RWPE2 (cell line): ENCODE measurements at regions not wholly inside any gene's neighbourhood (a gene's known extent, or its start where the extent isn't known, plus 50 kb on each side); places are given as distances from the start of the nearest gene placed in this dataset.

Experiments used
- ATAC-seq: fragments of 200-7000 bp; cut with Tn5 transposase; 3 replicates; pipeline ENCODE4 v1.9.1; 2021; ENCODE audit warnings: low read depth
- DNase-seq: peaks from one replicate; pipeline ENCODE4 v3.0.0-alpha.2; 2020; ENCODE audit warnings: low spot score
- H3K27ac ChIP-seq: fragments of 450-650 bp; 2 replicates; pipeline ENCODE4 v1.5.1; 2017; ENCODE audit warnings: mild to moderate bottlenecking; ENCODE audit not compliant: poor library complexity, severe bottlenecking
- H3K27me3 ChIP-seq: fragments of 250-450 bp; sonication (Bioruptor Pico); 2 replicates; pipeline ENCODE4 v1.5.1; 2021; ENCODE audit warnings: mild to moderate bottlenecking, moderate library complexity; ENCODE audit not compliant: insufficient read depth, poor library complexity, severe bottlenecking
- H3K36me3 ChIP-seq: fragments of 250-450 bp; sonication (Bioruptor Pico); 2 replicates; pipeline ENCODE4 v1.5.1; 2020; ENCODE audit warnings: low read depth, mild to moderate bottlenecking, moderate library complexity
- H3K4me1 ChIP-seq: fragments of 250-450 bp; sonication (Bioruptor Pico); 2 replicates; pipeline ENCODE4 v1.5.1; 2021; ENCODE audit warnings: mild to moderate bottlenecking, moderate library complexity; ENCODE audit not compliant: insufficient read depth, poor library complexity, severe bottlenecking
- H3K4me3 ChIP-seq: fragments of 250-450 bp; sonication (Bioruptor Pico); 2 replicates; pipeline ENCODE4 v1.5.1; 2021; ENCODE audit warnings: mild to moderate bottlenecking, moderate library complexity; ENCODE audit not compliant: severe bottlenecking
- H3K9me3 ChIP-seq: fragments of 250-450 bp; sonication (Bioruptor Pico); 2 replicates; pipeline ENCODE4 v1.5.1; 2021; ENCODE audit warnings: mild to moderate bottlenecking, moderate library complexity; ENCODE audit not compliant: severe bottlenecking
- CTCF ChIP-seq: fragments of 450-650 bp; IDR thresholded peaks from one replicate; pipeline ENCODE4 v1.5.1; 2017; ENCODE audit warnings: mild to moderate bottlenecking, moderate library complexity; ENCODE audit not compliant: poor library complexity, severe bottlenecking

GRCh38 chr21:18608226-18608625 is 204.6 kb upstream of the TMPRSS15 start:
- Histone ChIP-seq H3K4me3 (no peak overlapping the region), H3K27me3 (peaks cover 5% of the 10 kb centered on the region), H3K36me3 (no peaks in the 10 kb centered on the region), H3K9me3 (no peaks in the 10 kb centered on the region), H3K4me1 (no peaks in the 10 kb centered on the region), H3K27ac (no peak overlapping the region)
- DNase-seq (no peak), ATAC-seq (no peak)
- TF ChIP-seq CTCF = no peak

- no peak for TF ChIP-seq CTCF
- Histone ChIP-seq H3K4me1 (no peaks in the 10 kb centered on the region), H3K27ac (no peak overlapping the region), H3K9me3 (no peaks in the 10 kb centered on the region), H3K4me3 (no peak overlapping the region), H3K36me3 (no peaks in the 10 kb centered on the region), H3K27me3 (peaks cover 39% of the 10 kb centered on the region)
- DNase-seq = no peak
- no peak for ATAC-seq
Measured at GRCh38 chr21:18614303-18614702, 210.7 kb upstream of the TMPRSS15 start.

- Histone ChIP-seq H3K9me3 (no peaks in the 10 kb centered on the region), H3K36me3 (no peaks in the 10 kb centered on the region), H3K4me3 (no peak overlapping the region), H3K27me3 (peaks cover 35% of the 10 kb centered on the region), H3K27ac (no peak overlapping the region), H3K4me1 (no peaks in the 10 kb centered on the region)
- no peak for TF ChIP-seq CTCF
- DNase-seq (no peak), ATAC-seq (no peak)
Measured at GRCh38 chr21:18617291-18617690, 213.7 kb upstream of the TMPRSS15 start.

GRCh38 chr21:18620436-18620835 is 216.9 kb upstream of the TMPRSS15 start:
- Histone ChIP-seq H3K4me3 (no peak overlapping the region), H3K36me3 (no peaks in the 10 kb centered on the region), H3K27ac (no peak overlapping the region), H3K9me3 (no peaks in the 10 kb centered on the region), H3K27me3 (peaks cover 31% of the 10 kb centered on the region), H3K4me1 (no peaks in the 10 kb centered on the region)
- DNase-seq (no peak), ATAC-seq (no peak)
- no peak for TF ChIP-seq CTCF

GRCh38 chr21:18622383-18622782 is 218.8 kb upstream of the TMPRSS15 start:
- H3K4me3 ChIP-seq = no peak overlapping the region
- ATAC-seq (no peak), DNase-seq (no peak)
- no peaks in the 10 kb centered on the region for H3K9me3 ChIP-seq
- no peak overlapping the region for H3K27ac ChIP-seq
- H3K27me3 ChIP-seq = peaks cover 22% of the 10 kb centered on the region
- H3K4me1 ChIP-seq = no peaks in the 10 kb centered on the region
- TF ChIP-seq CTCF = no peak
- no peaks in the 10 kb centered on the region for H3K36me3 ChIP-seq
